ENCODE measurements at regions not wholly inside any gene's neighbourhood (a gene's known extent, or its start where the extent isn't known, plus 50 kb on each side); places are given as distances from the start of the nearest gene placed in this dataset.
A peak's percentile ranks its signal among the peaks of the same experiment; 100 is the strongest.

- no peak for ATAC-seq
- intact Hi-C loops (cut with DNase I): no loop called here
These were observed 321.9 kb upstream of the CCDC54 start for GRCh38 chr3:107055181-107055942.

GRCh38 chr3:107061466-107061865 lies 315.8 kb upstream of the CCDC54 start:
- intact Hi-C loops (cut with DNase I): loop anchor here (5.0 to 10.0 kb wide), 2 partner anchors 239 to 447 kb away; no protein-coding TSS in a partner anchor
- no peak for ATAC-seq
- no peak for DNase-seq

More at GRCh38 chr3:107055181-107055942, 321.9 kb upstream of the CCDC54 start:
- DNase-seq: no peak

GRCh38 chr3:107062310-107062709 lies 314.9 kb upstream of the CCDC54 start:
- intact Hi-C loops (cut with DNase I): loop anchor here (5.0 to 10.0 kb wide), 2 partner anchors 240 to 448 kb away; no protein-coding TSS in a partner anchor
- ATAC-seq (no peak), DNase-seq (no peak)

- ATAC-seq (no peak), DNase-seq (no peak)
- intact Hi-C loops (cut with DNase I): loop anchor here (5.0 to 10.0 kb wide), 2 partner anchors 240 to 448 kb away; no protein-coding TSS in a partner anchor
These were observed 314.5 kb upstream of the CCDC54 start for GRCh38 chr3:107062787-107063186.

GRCh38 chr3:107063351-107063750 lies 313.9 kb upstream of the CCDC54 start:
- intact Hi-C loops (cut with DNase I): loop anchor here (5.0 to 10.0 kb wide), 2 partner anchors 241 to 449 kb away; no protein-coding TSS in a partner anchor
- no peak for DNase-seq
- ATAC-seq: no peak

- intact Hi-C loops (cut with DNase I): loop anchor here (1.0 to 10.0 kb wide), 3 partner anchors 240 to 450 kb away; no protein-coding TSS in a partner anchor
- ATAC-seq: peak; percentile 91 to 92
- DNase-seq: peak; percentile 36
These were observed 312.7 kb upstream of the CCDC54 start for GRCh38 chr3:107064405-107065060.

GRCh38 chr3:107065094-107065861 lies 312.0 kb upstream of the CCDC54 start:
- DNase-seq (no peak), ATAC-seq (peak; percentile 25 to 34)
- intact Hi-C loops (cut with DNase I): loop anchor here in 1 of 2 donors (10.0 kb wide), 1 partner anchor 450 kb away; no protein-coding TSS in a partner anchor

GRCh38 chr3:107067421-107067820 lies 309.8 kb upstream of the CCDC54 start:
- intact Hi-C loops (cut with DNase I): loop anchor here in 1 of 2 donors (10.0 kb wide), 1 partner anchor 453 kb away; no protein-coding TSS in a partner anchor
- no peak for ATAC-seq
- no peak for DNase-seq

GRCh38 chr3:107068980-107069379 lies 308.3 kb upstream of the CCDC54 start:
- ATAC-seq (peak in 1 of 2 donors; percentile 66), DNase-seq (no peak)
- intact Hi-C loops (cut with DNase I): loop anchor here in 1 of 2 donors (10.0 kb wide), 1 partner anchor 454 kb away; no protein-coding TSS in a partner anchor

GRCh38 chr3:107076946-107077345 lies 300.3 kb upstream of the CCDC54 start:
- ATAC-seq (no peak), DNase-seq (no peak)
- intact Hi-C loops (cut with DNase I): no loop called here

GRCh38 chr3:107077391-107077790 lies 299.8 kb upstream of the CCDC54 start:
- ATAC-seq (no peak), DNase-seq (no peak)
- intact Hi-C loops (cut with DNase I): no loop called here

- no peak for ATAC-seq
- intact Hi-C loops (cut with DNase I): no loop called here
- DNase-seq: no peak
These were observed 294.7 kb upstream of the CCDC54 start for GRCh38 chr3:107082527-107082926.

- intact Hi-C loops (cut with DNase I): no loop called here
- DNase-seq (no peak), ATAC-seq (no peak)
These were observed 292.0 kb upstream of the CCDC54 start for GRCh38 chr3:107085261-107085660.

GRCh38 chr3:107092121-107092520 lies 285.1 kb upstream of the CCDC54 start:
- DNase-seq: no peak
- intact Hi-C loops (cut with DNase I): no loop called here
- no peak for ATAC-seq

GRCh38 chr3:107098864-107099263 lies 278.4 kb upstream of the CCDC54 start:
- no peak for DNase-seq
- intact Hi-C loops (cut with DNase I): no loop called here
- ATAC-seq: no peak

GRCh38 chr3:107100137-107100536 lies 277.1 kb upstream of the CCDC54 start:
- ATAC-seq: no peak
- no peak for DNase-seq
- intact Hi-C loops (cut with DNase I): no loop called here

- ATAC-seq: no peak
- no peak for DNase-seq
- intact Hi-C loops (cut with DNase I): no loop called here
These were observed 276.7 kb upstream of the CCDC54 start for GRCh38 chr3:107100573-107100972.

- intact Hi-C loops (cut with DNase I): no loop called here
- DNase-seq (no peak), ATAC-seq (no peak)
These were observed 273.5 kb upstream of the CCDC54 start for GRCh38 chr3:107103786-107104185.

GRCh38 chr3:107106316-107106715 lies 270.9 kb upstream of the CCDC54 start:
- ATAC-seq: no peak
- intact Hi-C loops (cut with DNase I): no loop called here
- no peak for DNase-seq

Data from left cardiac atrium (tissue), 4 donors.